ENCODE measurements at regions not wholly inside any gene's neighbourhood (a gene's known extent, or its start where the extent isn't known, plus 50 kb on each side); places are given as distances from the start of the nearest gene placed in this dataset.

DNA sequence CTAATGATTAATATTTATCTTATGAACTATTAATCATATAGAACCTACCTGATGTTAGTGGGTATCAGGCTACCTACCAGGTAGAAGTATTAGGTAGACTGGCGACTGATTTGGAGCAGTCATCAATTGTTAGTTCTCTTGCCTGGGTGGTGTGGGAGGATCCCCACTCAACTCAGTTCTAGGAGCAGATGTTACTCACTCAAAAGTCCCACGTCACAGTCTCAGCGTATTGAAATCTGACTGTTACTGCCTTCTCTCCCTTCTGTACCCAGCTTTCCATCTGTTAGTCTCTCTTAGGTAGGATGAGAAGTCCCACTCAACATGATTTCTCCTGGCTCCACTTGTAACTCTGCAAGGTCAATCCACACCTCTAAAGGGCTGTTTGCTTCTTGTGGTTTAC is 102.7 kb downstream of the OLFM4 start:
- intact Hi-C loops (cut with DNase I), result no loop called here
- H3K4me3 ChIP-seq, result no peak overlapping the region
- H3K9me3 ChIP-seq, result no peaks in the 10 kb centered on the region
- H3K36me3 ChIP-seq, result no peaks in the 10 kb centered on the region
- no peak for DNase-seq (ENCODE audit: extremely low spot score in 2 of 2)
- peaks cover 3% of the 10 kb centered on the region for H3K4me1 ChIP-seq
- no peak overlapping the region for H3K27ac ChIP-seq
- no peaks in the 10 kb centered on the region for H3K27me3 ChIP-seq
- no peak for TF ChIP-seq POLR2A (IDR thresholded peaks at IDR 0.05)
- TF ChIP-seq POLR2AphosphoS5 (IDR thresholded peaks at IDR 0.05; ENCODE audit: insufficient read depth in 1 of 2, low read depth in 1 of 2), result no peak
- TF ChIP-seq, protein P1, sequence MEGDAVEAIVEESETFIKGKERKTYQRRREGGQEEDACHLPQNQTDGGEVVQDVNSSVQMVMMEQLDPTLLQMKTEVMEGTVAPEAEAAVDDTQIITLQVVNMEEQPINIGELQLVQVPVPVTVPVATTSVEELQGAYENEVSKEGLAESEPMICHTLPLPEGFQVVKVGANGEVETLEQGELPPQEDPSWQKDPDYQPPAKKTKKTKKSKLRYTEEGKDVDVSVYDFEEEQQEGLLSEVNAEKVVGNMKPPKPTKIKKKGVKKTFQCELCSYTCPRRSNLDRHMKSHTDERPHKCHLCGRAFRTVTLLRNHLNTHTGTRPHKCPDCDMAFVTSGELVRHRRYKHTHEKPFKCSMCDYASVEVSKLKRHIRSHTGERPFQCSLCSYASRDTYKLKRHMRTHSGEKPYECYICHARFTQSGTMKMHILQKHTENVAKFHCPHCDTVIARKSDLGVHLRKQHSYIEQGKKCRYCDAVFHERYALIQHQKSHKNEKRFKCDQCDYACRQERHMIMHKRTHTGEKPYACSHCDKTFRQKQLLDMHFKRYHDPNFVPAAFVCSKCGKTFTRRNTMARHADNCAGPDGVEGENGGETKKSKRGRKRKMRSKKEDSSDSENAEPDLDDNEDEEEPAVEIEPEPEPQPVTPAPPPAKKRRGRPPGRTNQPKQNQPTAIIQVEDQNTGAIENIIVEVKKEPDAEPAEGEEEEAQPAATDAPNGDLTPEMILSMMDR (IDR thresholded peaks at IDR 0.05), result no peak

DNA sequence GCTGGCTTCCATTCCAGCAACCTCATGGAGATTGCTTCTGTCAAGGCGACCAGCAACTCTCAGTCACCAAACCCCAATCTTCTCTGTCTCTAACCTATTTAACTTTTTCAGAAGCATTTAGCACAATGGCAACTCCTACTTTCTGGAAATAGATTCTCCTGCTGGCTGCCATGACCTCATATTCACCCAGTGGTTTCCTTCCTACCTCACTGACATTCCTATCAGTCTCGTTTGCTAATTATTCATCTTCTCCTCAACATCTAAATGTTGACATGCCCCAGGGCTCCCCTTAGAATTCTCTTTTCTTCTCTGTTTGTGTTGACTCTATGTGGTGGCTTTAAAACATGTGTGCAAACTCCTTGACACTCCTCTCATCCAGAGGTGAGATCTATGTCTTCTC is 106.7 kb downstream of the OLFM4 start:
- H3K27ac ChIP-seq, result no peak overlapping the region
- H3K4me3 ChIP-seq, result no peak overlapping the region
- DNase-seq (ENCODE audit: extremely low spot score in 2 of 2), result no peak
- H3K9me3 ChIP-seq, result no peaks in the 10 kb centered on the region
- no peaks in the 10 kb centered on the region for H3K27me3 ChIP-seq
- TF ChIP-seq, protein P1 (IDR thresholded peaks at IDR 0.05), result no peak
- TF ChIP-seq POLR2AphosphoS5 (IDR thresholded peaks at IDR 0.05; ENCODE audit: insufficient read depth in 1 of 2, low read depth in 1 of 2) (no peak), POLR2A (IDR thresholded peaks at IDR 0.05) (no peak)
- no peaks in the 10 kb centered on the region for H3K36me3 ChIP-seq
- peaks cover 13% of the 10 kb centered on the region for H3K4me1 ChIP-seq
- intact Hi-C loops (cut with DNase I), result no loop called here

DNA sequence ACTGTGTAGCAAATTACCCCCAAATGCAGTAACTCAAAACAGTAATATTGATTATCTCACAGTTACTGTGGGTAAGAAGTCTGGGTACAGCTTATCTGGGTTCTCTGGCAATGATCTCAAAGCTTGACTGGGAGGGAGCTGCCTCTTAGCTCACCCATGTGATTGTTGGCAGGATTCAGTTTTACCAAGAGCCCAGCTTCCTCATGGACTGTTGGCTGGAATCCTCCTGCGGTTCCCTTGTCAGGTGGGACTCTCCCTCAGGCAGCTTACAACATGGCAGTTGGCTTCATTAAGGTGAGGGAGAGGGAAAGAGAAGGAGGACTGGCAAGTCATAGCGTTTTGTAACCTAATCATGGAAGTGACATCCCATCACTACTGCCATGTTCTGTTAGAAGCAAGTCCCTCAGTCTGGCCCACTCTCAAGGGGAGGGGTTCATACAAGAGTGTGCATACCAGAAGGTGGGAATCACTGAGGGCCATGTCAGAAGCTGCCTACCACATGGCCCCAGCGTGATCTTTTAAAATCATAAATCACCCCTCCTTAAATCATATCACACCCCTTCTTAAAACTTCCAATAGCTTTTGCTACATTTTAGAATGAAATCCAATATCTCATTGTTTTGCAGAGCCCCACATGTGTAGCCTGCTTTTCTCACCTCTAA is 108.1 kb downstream of the OLFM4 start:
- intact Hi-C loops (cut with DNase I), result no loop called here
- Histone ChIP-seq H3K9me3 (no peaks in the 10 kb centered on the region), H3K36me3 (no peaks in the 10 kb centered on the region), H3K27ac (peak overlapping the region; percentile 21), H3K4me3 (no peak overlapping the region), H3K27me3 (no peaks in the 10 kb centered on the region), H3K4me1 (peaks cover 13% of the 10 kb centered on the region)
- DNase-seq (ENCODE audit: extremely low spot score in 2 of 2), result no peak
- TF ChIP-seq POLR2AphosphoS5 (IDR thresholded peaks at IDR 0.05; ENCODE audit: insufficient read depth in 1 of 2, low read depth in 1 of 2), result no peak
- TF ChIP-seq, protein P1 (IDR thresholded peaks at IDR 0.05), result no peak
- TF ChIP-seq POLR2A (IDR thresholded peaks at IDR 0.05), result no peak

DNA sequence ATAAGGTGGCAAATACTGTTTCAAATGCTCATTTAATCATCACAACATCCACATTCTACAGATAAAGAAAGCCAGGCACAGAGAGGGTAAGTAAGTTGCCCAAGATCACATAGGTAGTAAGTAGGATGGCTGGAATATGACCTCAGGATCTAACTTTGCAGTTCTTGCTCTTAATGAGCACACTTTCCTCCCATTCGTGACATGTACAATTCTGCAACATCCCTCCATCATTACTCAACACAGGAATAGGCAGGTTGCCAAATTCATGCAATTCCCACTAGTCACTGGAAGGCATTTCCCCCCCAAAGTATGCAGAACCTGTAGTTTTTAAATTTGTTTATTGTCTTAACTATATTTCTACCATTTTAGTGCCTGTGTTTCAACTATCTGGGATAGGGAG is 109.2 kb downstream of the OLFM4 start:
- Histone ChIP-seq H3K27me3 (no peaks in the 10 kb centered on the region), H3K4me1 (peaks cover 13% of the 10 kb centered on the region), H3K27ac (peak overlapping the region; percentile 58), H3K4me3 (no peak overlapping the region), H3K9me3 (no peaks in the 10 kb centered on the region), H3K36me3 (no peaks in the 10 kb centered on the region)
- intact Hi-C loops (cut with DNase I), result no loop called here
- TF ChIP-seq, protein P1 (IDR thresholded peaks at IDR 0.05), result no peak
- no peak for TF ChIP-seq POLR2A (IDR thresholded peaks at IDR 0.05)
- TF ChIP-seq POLR2AphosphoS5 (IDR thresholded peaks at IDR 0.05; ENCODE audit: insufficient read depth in 1 of 2, low read depth in 1 of 2), result no peak
- no peak for DNase-seq (ENCODE audit: extremely low spot score in 2 of 2)

DNA sequence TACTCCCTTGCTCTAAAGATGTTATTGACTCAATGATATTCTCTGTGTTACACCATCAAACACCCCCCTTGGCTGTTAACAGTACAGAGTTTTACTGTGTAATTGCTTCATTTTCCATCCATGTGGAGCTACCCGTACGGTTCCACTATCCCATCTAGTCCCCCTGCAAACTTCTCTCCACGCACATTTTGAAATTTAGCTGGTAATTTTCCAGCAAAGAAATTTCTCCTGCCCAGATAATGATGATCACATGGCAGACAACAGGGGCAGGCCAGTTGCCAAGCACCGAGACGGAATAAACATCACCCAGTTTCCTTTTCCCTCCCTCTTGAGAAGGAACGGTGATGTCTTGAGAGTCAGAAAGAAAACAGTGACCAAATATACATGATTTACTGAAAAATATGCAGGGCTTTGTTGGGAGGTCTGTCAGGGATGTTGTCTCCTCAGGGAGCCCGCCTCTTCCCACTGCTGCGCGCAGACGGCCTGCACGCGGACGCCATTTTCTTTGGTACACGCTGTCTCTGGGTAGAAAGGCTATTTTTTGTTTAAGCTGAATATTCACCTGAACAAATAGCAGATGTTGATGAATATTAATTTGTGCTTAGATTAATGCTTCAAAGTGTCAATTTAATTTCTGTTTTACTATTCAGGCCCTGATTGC is 109.9 kb downstream of the OLFM4 start:
- Histone ChIP-seq H3K9me3 (no peaks in the 10 kb centered on the region), H3K4me1 (peaks cover 13% of the 10 kb centered on the region), H3K27me3 (no peaks in the 10 kb centered on the region), H3K36me3 (no peaks in the 10 kb centered on the region), H3K27ac (peak overlapping the region; percentile 58), H3K4me3 (no peak overlapping the region)
- TF ChIP-seq POLR2AphosphoS5 (IDR thresholded peaks at IDR 0.05; ENCODE audit: insufficient read depth in 1 of 2, low read depth in 1 of 2), result peak in 1 of 2 donors; percentile 15
- no peak for TF ChIP-seq POLR2A (IDR thresholded peaks at IDR 0.05)
- intact Hi-C loops (cut with DNase I), result no loop called here
- no peak for DNase-seq (ENCODE audit: extremely low spot score in 2 of 2)
